GM12878 (cell line): ENCODE measurements at regions not wholly inside any gene's neighbourhood (a gene's known extent, or its start where the extent isn't known, plus 50 kb on each side); places are given as distances from the start of the nearest gene placed in this dataset.

Experiments used
- BCL11A ChIP-seq: IDR thresholded peaks from 2 replicates; pipeline ENCODE4 v1.6.1; 2011; ENCODE audit warnings: low read depth, low read length
- BRCA1 ChIP-seq: IDR thresholded peaks from 2 replicates; pipeline ENCODE4 v1.6.1; 2011; ENCODE audit warnings: low read depth, low read length, improper control_type of control experiment
- CTCF ChIP-seq, 3 experiments: IDR thresholded peaks in 2 of 3; conservative IDR thresholded peaks in 1 of 3; 2 replicates each; pipeline ENCODE4 v1.5.1; 2011; ENCODE audit warnings: low read depth in 3 of 3, low read length in 3 of 3, mild to moderate bottlenecking in 3 of 3, control low read depth in 2 of 3, moderate library complexity in 2 of 3, inconsistent platforms in 1 of 3, mixed read lengths in 1 of 3; ENCODE audit not compliant: control insufficient read depth in 2 of 3, insufficient read depth in 1 of 3; ENCODE audit errors: extremely low read depth in 1 of 3
- EP300 ChIP-seq, 2 experiments: fragments of 150-350 bp in 1 of 2; IDR thresholded peaks; 2 replicates each; pipeline ENCODE4 v1.6.1; 2011 to 2012; ENCODE audit warnings: low read depth in 2 of 2, low read length in 2 of 2, borderline replicate concordance in 1 of 2, improper control_type of control experiment in 1 of 2, inconsistent platforms in 1 of 2; ENCODE audit not compliant: control insufficient read depth in 1 of 2
- ESRRA ChIP-seq: IDR thresholded peaks from 2 replicates; pipeline ENCODE4 v1.6.1; 2012; ENCODE audit warnings: mild to moderate bottlenecking, low read length, improper control_type of control experiment
- HDGF ChIP-seq: fragments of 450-650 bp; IDR thresholded peaks from 2 replicates; pipeline ENCODE4 v1.6.1; 2016; ENCODE audit warnings: antibody characterized with exemption
- NFYB ChIP-seq: IDR thresholded peaks from 2 replicates; pipeline ENCODE4 v1.6.1; 2011; ENCODE audit warnings: low read depth, mild to moderate bottlenecking, low read length, improper control_type of control experiment, moderate library complexity; ENCODE audit not compliant: insufficient read depth
- NRF1 ChIP-seq: conservative IDR thresholded peaks from 2 replicates; pipeline ENCODE4 v1.6.1; 2011; ENCODE audit warnings: mild to moderate bottlenecking, low read depth, low read length, improper control_type of control experiment
- POLR2A ChIP-seq: IDR thresholded peaks from 2 replicates; pipeline ENCODE4 v1.6.1; 2011; ENCODE audit warnings: low read depth, mild to moderate bottlenecking, low read length
- SIN3A ChIP-seq: IDR thresholded peaks from 2 replicates; pipeline ENCODE4 v1.6.1; 2012; ENCODE audit warnings: low read depth, low read length, improper control_type of control experiment
- SMC3 ChIP-seq: IDR thresholded peaks from 2 replicates; pipeline ENCODE4 v1.6.1; 2011; ENCODE audit warnings: low read length, improper control_type of control experiment, borderline replicate concordance
- TAF1 ChIP-seq: IDR thresholded peaks from 2 replicates; pipeline ENCODE4 v1.6.1; 2011; ENCODE audit warnings: mild to moderate bottlenecking, low read depth, low read length, borderline replicate concordance
- ZBTB33 ChIP-seq: fragments of 450-650 bp; IDR thresholded peaks from 2 replicates; pipeline ENCODE4 v1.6.1; 2017; ENCODE audit warnings: mild to moderate bottlenecking

GRCh38 chr9:14961372-14962068, 51.3 kb upstream of the FREM1 start:
- TF ChIP-seq SIN3A (no peak), HDGF (no peak), NFYB (no peak), ESRRA (no peak), EP300 (IDR thresholded peaks at IDR 0.05; ENCODE audit: borderline replicate concordance in 1 of 2, control insufficient read depth in 1 of 2, low read depth in 2 of 2, low read length in 2 of 2) (no peak), CTCF (IDR thresholded peaks at IDR 0.05 in 2 of 3, conservative IDR thresholded peaks at IDR 0.05 in 1 of 3; ENCODE audit: control insufficient read depth in 2 of 3, extremely low read depth in 1 of 3, insufficient read depth in 1 of 3, low read depth in 3 of 3, low read length in 3 of 3) (no peak), NRF1 (no peak), POLR2A (no peak), BCL11A (no peak), TAF1 (no peak), ZBTB33 (no peak), BRCA1 (no peak), SMC3 (no peak)
